ENCODE measurements at regions not wholly inside any gene's neighbourhood (a gene's known extent, or its start where the extent isn't known, plus 50 kb on each side); places are given as distances from the start of the nearest gene placed in this dataset.

GRCh38 chr17:74116087-74116717 is 87.3 kb upstream of the RPL38 start:
- Mint-ChIP-seq H3K9me3 (peaks cover 0 to 3% (median 0%) of the 10 kb centered on the region in 7 donors), H3K27me3 (peaks cover 10% of the 10 kb centered on the region)

GRCh38 chr17:74117087-74117698 is 86.3 kb upstream of the RPL38 start:
- H3K36me3 Mint-ChIP-seq: no peaks in the 10 kb centered on the region
- H3K27me3 ChIP-seq (ENCODE audit: control insufficient read depth, insufficient read depth, low read length): no peaks in the 10 kb centered on the region
- peak overlapping the region in 1 of 4 donors; percentile 21 for H3K4me3 Mint-ChIP-seq
- DNase-seq: no peak
- no peak for ATAC-seq (ENCODE audit: low read depth in 2 of 2)
- H3K4me3 ChIP-seq (ENCODE audit: low read depth, low read length): no peak overlapping the region
- H3K9me3 ChIP-seq (ENCODE audit: control insufficient read depth in 2 of 2, low read length in 2 of 2): no peaks in the 10 kb centered on the region
- peak overlapping the region in 1 of 3 donors; percentile 87 for H3K27ac Mint-ChIP-seq
- H3K36me3 ChIP-seq (ENCODE audit: control insufficient read depth, insufficient read depth, low read length): no peaks in the 10 kb centered on the region
- peaks cover 3% of the 10 kb centered on the region for H3K4me1 ChIP-seq (ENCODE audit: control insufficient read depth, insufficient read depth, low read length, poor library complexity, severe bottlenecking)
- peaks cover 10% of the 10 kb centered on the region for H3K27me3 Mint-ChIP-seq
- peaks cover 0 to 3% (median 0%) of the 10 kb centered on the region in 7 donors for H3K9me3 Mint-ChIP-seq
- peaks cover 0 to 3% (median 0%) of the 10 kb centered on the region in 4 donors for H3K4me1 Mint-ChIP-seq
- H3K27ac ChIP-seq (ENCODE audit: insufficient read depth, low read length, poor library complexity, severe bottlenecking): no peak overlapping the region

More at GRCh38 chr17:74116087-74116717, 87.3 kb upstream of the RPL38 start:
- Histone ChIP-seq H3K36me3 (ENCODE audit: control insufficient read depth, insufficient read depth, low read length) (no peaks in the 10 kb centered on the region), H3K4me3 (ENCODE audit: low read depth, low read length) (no peak overlapping the region), H3K9me3 (ENCODE audit: control insufficient read depth in 2 of 2, low read length in 2 of 2) (no peaks in the 10 kb centered on the region), H3K4me1 (ENCODE audit: control insufficient read depth, insufficient read depth, low read length, poor library complexity, severe bottlenecking) (peaks cover 3% of the 10 kb centered on the region), H3K27me3 (ENCODE audit: control insufficient read depth, insufficient read depth, low read length) (no peaks in the 10 kb centered on the region), H3K27ac (ENCODE audit: insufficient read depth, low read length, poor library complexity, severe bottlenecking) (no peak overlapping the region)
- ATAC-seq (ENCODE audit: low read depth in 2 of 2) (no peak), DNase-seq (no peak)
- no peak overlapping the region for H3K4me3 Mint-ChIP-seq
- peaks cover 0 to 3% (median 0%) of the 10 kb centered on the region in 4 donors for H3K4me1 Mint-ChIP-seq
- peak overlapping the region in 1 of 3 donors; percentile 65 for H3K27ac Mint-ChIP-seq
- no peaks in the 10 kb centered on the region for H3K36me3 Mint-ChIP-seq

GRCh38 chr17:74117999-74118421 is 85.5 kb upstream of the RPL38 start:
- H3K36me3 Mint-ChIP-seq: no peaks in the 10 kb centered on the region
- Histone ChIP-seq H3K9me3 (ENCODE audit: control insufficient read depth in 2 of 2, low read length in 2 of 2) (no peaks in the 10 kb centered on the region), H3K36me3 (ENCODE audit: control insufficient read depth, insufficient read depth, low read length) (no peaks in the 10 kb centered on the region), H3K27ac (ENCODE audit: insufficient read depth, low read length, poor library complexity, severe bottlenecking) (no peak overlapping the region), H3K27me3 (ENCODE audit: control insufficient read depth, insufficient read depth, low read length) (no peaks in the 10 kb centered on the region), H3K4me1 (ENCODE audit: control insufficient read depth, insufficient read depth, low read length, poor library complexity, severe bottlenecking) (peaks cover 3% of the 10 kb centered on the region), H3K4me3 (ENCODE audit: low read depth, low read length) (no peak overlapping the region)
- DNase-seq: no peak
- peaks cover 18% of the 10 kb centered on the region for H3K27me3 Mint-ChIP-seq
- no peak for ATAC-seq (ENCODE audit: low read depth in 2 of 2)
- no peak overlapping the region for H3K27ac Mint-ChIP-seq
- H3K4me1 Mint-ChIP-seq: peaks cover 0 to 3% (median 0%) of the 10 kb centered on the region in 4 donors
- H3K9me3 Mint-ChIP-seq: peaks cover 0 to 3% (median 0%) of the 10 kb centered on the region in 7 donors
- H3K4me3 Mint-ChIP-seq: no peak overlapping the region

- Histone ChIP-seq H3K27ac (ENCODE audit: insufficient read depth, low read length, poor library complexity, severe bottlenecking) (no peak overlapping the region), H3K36me3 (ENCODE audit: control insufficient read depth, insufficient read depth, low read length) (no peaks in the 10 kb centered on the region), H3K9me3 (ENCODE audit: control insufficient read depth in 2 of 2, low read length in 2 of 2) (no peaks in the 10 kb centered on the region), H3K4me3 (ENCODE audit: low read depth, low read length) (no peak overlapping the region), H3K27me3 (ENCODE audit: control insufficient read depth, insufficient read depth, low read length) (no peaks in the 10 kb centered on the region), H3K4me1 (ENCODE audit: control insufficient read depth, insufficient read depth, low read length, poor library complexity, severe bottlenecking) (peaks cover 3% of the 10 kb centered on the region)
- Mint-ChIP-seq H3K9me3 (peaks cover 0 to 3% (median 0%) of the 10 kb centered on the region in 7 donors), H3K36me3 (no peaks in the 10 kb centered on the region), H3K4me1 (peaks cover 0 to 3% (median 0%) of the 10 kb centered on the region in 4 donors), H3K4me3 (no peak overlapping the region), H3K27me3 (peaks cover 19% of the 10 kb centered on the region), H3K27ac (no peak overlapping the region)
- DNase-seq (no peak), ATAC-seq (ENCODE audit: low read depth in 2 of 2) (no peak)
These were observed 85.0 kb upstream of the RPL38 start for GRCh38 chr17:74118504-74118903.

GRCh38 chr17:74119049-74119580 is 84.4 kb upstream of the RPL38 start:
- Histone ChIP-seq H3K27ac (ENCODE audit: insufficient read depth, low read length, poor library complexity, severe bottlenecking) (no peak overlapping the region), H3K27me3 (ENCODE audit: control insufficient read depth, insufficient read depth, low read length) (no peaks in the 10 kb centered on the region), H3K4me1 (ENCODE audit: control insufficient read depth, insufficient read depth, low read length, poor library complexity, severe bottlenecking) (peaks cover 3% of the 10 kb centered on the region), H3K36me3 (ENCODE audit: control insufficient read depth, insufficient read depth, low read length) (no peaks in the 10 kb centered on the region), H3K9me3 (ENCODE audit: control insufficient read depth in 2 of 2, low read length in 2 of 2) (no peaks in the 10 kb centered on the region), H3K4me3 (ENCODE audit: low read depth, low read length) (no peak overlapping the region)
- Mint-ChIP-seq H3K9me3 (peaks cover 0 to 1% (median 0%) of the 10 kb centered on the region in 7 donors), H3K4me3 (no peak overlapping the region), H3K36me3 (no peaks in the 10 kb centered on the region), H3K27me3 (peaks cover 23% of the 10 kb centered on the region), H3K4me1 (peaks cover 0 to 3% (median 0%) of the 10 kb centered on the region in 4 donors), H3K27ac (no peak overlapping the region)
- ATAC-seq (ENCODE audit: low read depth in 2 of 2) (no peak), DNase-seq (no peak)

- H3K27me3 ChIP-seq (ENCODE audit: control insufficient read depth, insufficient read depth, low read length): no peaks in the 10 kb centered on the region
- H3K36me3 Mint-ChIP-seq: no peaks in the 10 kb centered on the region
- H3K27ac ChIP-seq (ENCODE audit: insufficient read depth, low read length, poor library complexity, severe bottlenecking): no peak overlapping the region
- no peaks in the 10 kb centered on the region for H3K36me3 ChIP-seq (ENCODE audit: control insufficient read depth, insufficient read depth, low read length)
- H3K27me3 Mint-ChIP-seq: peaks cover 26% of the 10 kb centered on the region
- peaks cover 0 to 1% (median 0%) of the 10 kb centered on the region in 7 donors for H3K9me3 Mint-ChIP-seq
- ATAC-seq (ENCODE audit: low read depth in 2 of 2) (no peak), DNase-seq (no peak)
- H3K9me3 ChIP-seq (ENCODE audit: control insufficient read depth in 2 of 2, low read length in 2 of 2): no peaks in the 10 kb centered on the region
- H3K4me3 Mint-ChIP-seq: no peak overlapping the region
- H3K4me1 ChIP-seq (ENCODE audit: control insufficient read depth, insufficient read depth, low read length, poor library complexity, severe bottlenecking): peaks cover 3% of the 10 kb centered on the region
- no peak overlapping the region for H3K4me3 ChIP-seq (ENCODE audit: low read depth, low read length)
- peaks cover 0 to 3% (median 0%) of the 10 kb centered on the region in 4 donors for H3K4me1 Mint-ChIP-seq
- peak overlapping the region in 1 of 3 donors; percentile 16 for H3K27ac Mint-ChIP-seq
These were observed 83.5 kb upstream of the RPL38 start for GRCh38 chr17:74119965-74120364.

GRCh38 chr17:74123350-74123749 is 80.1 kb upstream of the RPL38 start:
- H3K9me3 ChIP-seq (ENCODE audit: control insufficient read depth in 2 of 2, low read length in 2 of 2): no peaks in the 10 kb centered on the region
- no peaks in the 10 kb centered on the region for H3K36me3 Mint-ChIP-seq
- H3K9me3 Mint-ChIP-seq: no peaks in the 10 kb centered on the region
- H3K4me3 ChIP-seq (ENCODE audit: low read depth, low read length): no peak overlapping the region
- no peaks in the 10 kb centered on the region for H3K4me1 Mint-ChIP-seq
- H3K27me3 Mint-ChIP-seq: peaks cover 19% of the 10 kb centered on the region
- no peaks in the 10 kb centered on the region for H3K27me3 ChIP-seq (ENCODE audit: control insufficient read depth, insufficient read depth, low read length)
- no peak for DNase-seq
- H3K36me3 ChIP-seq (ENCODE audit: control insufficient read depth, insufficient read depth, low read length): no peaks in the 10 kb centered on the region
- H3K27ac ChIP-seq (ENCODE audit: insufficient read depth, low read length, poor library complexity, severe bottlenecking): no peak overlapping the region
- H3K4me1 ChIP-seq (ENCODE audit: control insufficient read depth, insufficient read depth, low read length, poor library complexity, severe bottlenecking): no peaks in the 10 kb centered on the region
- ATAC-seq (ENCODE audit: low read depth in 2 of 2): no peak
- no peak overlapping the region for H3K4me3 Mint-ChIP-seq
- H3K27ac Mint-ChIP-seq: no peak overlapping the region
